Neuronal stem cell (in vitro differentiated cells): ENCODE measurements at regions not wholly inside any gene's neighbourhood (a gene's known extent, or its start where the extent isn't known, plus 50 kb on each side); places are given as distances from the start of the nearest gene placed in this dataset.

Experiments used
- DNase-seq: peaks from one replicate; pipeline ENCODE4 v3.0.0-alpha.2; 2013; ENCODE audit warnings: low spot score
- H2AFZ ChIP-seq: one replicate; pipeline ENCODE4 v1.6.1; 2013; ENCODE audit warnings: mild to moderate bottlenecking, low read length, inconsistent platforms
- H2AK5ac ChIP-seq: 2 replicates; pipeline ENCODE4 v1.6.1; 2013; ENCODE audit warnings: low read depth, mild to moderate bottlenecking, inconsistent platforms, low read length, moderate library complexity, mixed read lengths
- H2BK120ac ChIP-seq: 2 replicates; pipeline ENCODE4 v1.6.1; 2013; ENCODE audit warnings: low read depth, mild to moderate bottlenecking, inconsistent platforms, low read length, moderate library complexity, mixed read lengths
- H2BK12ac ChIP-seq: one replicate; pipeline ENCODE4 v1.6.1; 2013; ENCODE audit warnings: low read length, inconsistent platforms
- H2BK15ac ChIP-seq: 2 replicates; pipeline ENCODE4 v1.6.1; 2013; ENCODE audit warnings: mild to moderate bottlenecking, low read length, inconsistent platforms, mixed read lengths
- H2BK5ac ChIP-seq: one replicate; pipeline ENCODE4 v1.6.1; 2013; ENCODE audit warnings: inconsistent platforms, mild to moderate bottlenecking, low read length, moderate library complexity
- H3K14ac ChIP-seq: one replicate; pipeline ENCODE4 v1.6.1; 2013; ENCODE audit warnings: low read length, inconsistent platforms
- H3K18ac ChIP-seq: 2 replicates; pipeline ENCODE4 v1.6.1; 2013; ENCODE audit warnings: low read length, inconsistent platforms
- H3K23ac ChIP-seq: 2 replicates; pipeline ENCODE4 v1.6.1; 2013; ENCODE audit warnings: low read depth, mild to moderate bottlenecking, mixed read lengths, low read length, inconsistent platforms; ENCODE audit not compliant: poor library complexity
- H3K27ac ChIP-seq: replicated peaks from 3 replicates; pipeline ENCODE4 v1.5.1; 2013; ENCODE audit warnings: low read length, inconsistent platforms
- H3K27me3 ChIP-seq, 3 experiments: 2 replicates each; pipeline ENCODE4 v1.6.1; 2013; ENCODE audit warnings: low read length in 3 of 3, mild to moderate bottlenecking in 2 of 3, inconsistent platforms in 1 of 3, low read depth in 1 of 3, mixed read lengths in 1 of 3, moderate library complexity in 1 of 3; ENCODE audit not compliant: control insufficient read depth in 3 of 3, insufficient read depth in 3 of 3
- H3K36me3 ChIP-seq, 2 donors: replicated peaks in 1 of 2; 2 replicates each; pipeline ENCODE4 v1.6.1; 2013; ENCODE audit warnings: low read length in 2 of 2; ENCODE audit not compliant: control insufficient read depth in 2 of 2, insufficient read depth in 2 of 2
- H3K4ac ChIP-seq: 2 replicates; pipeline ENCODE4 v1.6.1; 2013; ENCODE audit warnings: inconsistent platforms, mild to moderate bottlenecking, low read length, moderate library complexity
- H3K4me1 ChIP-seq, 2 donors: 1 replicate in 1 of 2; 2 replicates in 1 of 2; pipeline ENCODE4 v1.6.1; 2013; ENCODE audit warnings: low read length in 2 of 2, low read depth in 1 of 2; ENCODE audit not compliant: control insufficient read depth in 2 of 2, insufficient read depth in 1 of 2
- H3K4me2 ChIP-seq: one replicate; pipeline ENCODE4 v1.6.1; 2013; ENCODE audit warnings: mild to moderate bottlenecking, low read length, inconsistent platforms; ENCODE audit not compliant: insufficient read depth, poor library complexity, severe bottlenecking
- H3K4me3 ChIP-seq, 2 donors: 2 replicates each; pipeline ENCODE4 v1.5.1; 2013; ENCODE audit warnings: low read length in 2 of 2, mild to moderate bottlenecking in 2 of 2, inconsistent platforms in 1 of 2, moderate library complexity in 1 of 2
- H3K79me1 ChIP-seq: one replicate; pipeline ENCODE4 v1.6.1; 2013; ENCODE audit warnings: low read depth, mild to moderate bottlenecking, inconsistent platforms, low read length, moderate library complexity
- H3K9ac ChIP-seq: one replicate; pipeline ENCODE4 v1.6.1; 2013; ENCODE audit warnings: mild to moderate bottlenecking, low read depth, low read length, inconsistent platforms; ENCODE audit not compliant: poor library complexity
- H3K9me3 ChIP-seq, 2 donors: replicated peaks in 1 of 2; 2 replicates each; pipeline versions ENCODE3 to v1.6.1; 2013; ENCODE audit warnings: low read length in 2 of 2, mild to moderate bottlenecking in 2 of 2, inconsistent platforms in 1 of 2, low read depth in 1 of 2, mixed read lengths in 1 of 2, moderate library complexity in 1 of 2; ENCODE audit not compliant: control insufficient read depth in 2 of 2, insufficient read depth in 1 of 2
- H4K8ac ChIP-seq: one replicate; pipeline ENCODE4 v1.6.1; 2013; ENCODE audit warnings: low read depth, mild to moderate bottlenecking, inconsistent platforms, low read length, moderate library complexity
- H4K91ac ChIP-seq: one replicate; pipeline ENCODE4 v1.6.1; 2013; ENCODE audit warnings: low read length, low read depth, mild to moderate bottlenecking, inconsistent platforms; ENCODE audit not compliant: poor library complexity
- WGBS, 2 donors: extraction: QIAGEN DNeasy Blood & Tissue Kit; methylation state at CpG; one replicate each; pipeline ENCODE4 v1.1.7; 2013; ENCODE audit warnings: missing lambda C conversion rate in 2 of 2, mixed read lengths in 1 of 2; ENCODE audit not compliant: insufficient read length in 2 of 2, insufficient replicate concordance in 1 of 2; ENCODE audit errors: extremely low coverage in 2 of 2; 5-methylcytosine and 5-hydroxymethylcytosine counted together

GRCh38 chr4:159428975-159429692 is 326.3 kb downstream of the RAPGEF2 start:
- H3K4me3 ChIP-seq = no peak overlapping the region
- DNase-seq = no peak
- H2AK5ac ChIP-seq = no peak overlapping the region
- no peak overlapping the region for H3K23ac ChIP-seq
- H3K27ac ChIP-seq = no peak overlapping the region
- peaks cover 0 to 2% of the 10 kb centered on the region in 2 donors for H3K4me1 ChIP-seq
- no peak overlapping the region for H2BK15ac ChIP-seq
- H2AFZ ChIP-seq = peak overlapping the region; percentile 53
- no peaks in the 10 kb centered on the region for H3K36me3 ChIP-seq
- no CpG with 5 or more reads among the region's 6 CpGs for WGBS, 2 donors
- H2BK120ac ChIP-seq = no peak overlapping the region
- no peaks in the 10 kb centered on the region for H3K79me1 ChIP-seq
- H3K9me3 ChIP-seq = no peaks in the 10 kb centered on the region
- H4K8ac ChIP-seq = no peak overlapping the region
- no peak overlapping the region for H2BK12ac ChIP-seq
- no peaks in the 10 kb centered on the region for H3K27me3 ChIP-seq
- H3K14ac ChIP-seq = no peak overlapping the region
- H3K9ac ChIP-seq = no peak overlapping the region
- H3K4ac ChIP-seq = no peak overlapping the region
- no peak overlapping the region for H3K4me2 ChIP-seq
- H2BK5ac ChIP-seq = no peak overlapping the region
- no peak overlapping the region for H4K91ac ChIP-seq
- H3K18ac ChIP-seq = no peak overlapping the region

DNA sequence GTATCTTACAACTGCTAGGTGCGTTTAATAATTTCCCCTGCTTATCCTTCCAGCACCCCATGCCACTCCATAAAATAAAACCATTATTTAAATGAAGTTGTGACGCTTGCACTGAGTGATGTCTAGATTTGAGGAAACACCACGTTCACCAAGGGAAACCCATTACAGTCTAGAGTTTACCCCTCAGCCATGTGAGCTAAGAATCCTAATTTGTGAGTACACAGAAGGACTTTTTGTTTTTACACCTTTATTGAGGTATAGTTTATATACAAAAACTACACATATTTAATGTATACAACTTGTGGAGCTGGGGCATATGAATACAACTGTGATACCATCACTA is 326.8 kb downstream of the RAPGEF2 start:
- no peak overlapping the region for H3K4ac ChIP-seq
- no peak overlapping the region for H3K4me2 ChIP-seq
- no peak overlapping the region for H3K9ac ChIP-seq
- no CpG with 5 or more reads among the region's 3 CpGs for WGBS, 2 donors
- no peak overlapping the region for H3K4me3 ChIP-seq
- no peak overlapping the region for H3K14ac ChIP-seq
- H3K23ac ChIP-seq = no peak overlapping the region
- no peak overlapping the region for H2BK5ac ChIP-seq
- H3K9me3 ChIP-seq = no peaks in the 10 kb centered on the region
- no peak overlapping the region for H3K27ac ChIP-seq
- peaks cover 0 to 2% of the 10 kb centered on the region in 2 donors for H3K4me1 ChIP-seq
- H3K36me3 ChIP-seq = no peaks in the 10 kb centered on the region
- no peak for DNase-seq
- no peaks in the 10 kb centered on the region for H3K27me3 ChIP-seq
- H2AFZ ChIP-seq = no peak overlapping the region
- no peaks in the 10 kb centered on the region for H3K79me1 ChIP-seq
- no peak overlapping the region for H4K91ac ChIP-seq
- no peak overlapping the region for H2AK5ac ChIP-seq
- no peak overlapping the region for H2BK12ac ChIP-seq
- H2BK15ac ChIP-seq = no peak overlapping the region
- H4K8ac ChIP-seq = no peak overlapping the region
- H2BK120ac ChIP-seq = no peak overlapping the region
- H3K18ac ChIP-seq = no peak overlapping the region

DNA sequence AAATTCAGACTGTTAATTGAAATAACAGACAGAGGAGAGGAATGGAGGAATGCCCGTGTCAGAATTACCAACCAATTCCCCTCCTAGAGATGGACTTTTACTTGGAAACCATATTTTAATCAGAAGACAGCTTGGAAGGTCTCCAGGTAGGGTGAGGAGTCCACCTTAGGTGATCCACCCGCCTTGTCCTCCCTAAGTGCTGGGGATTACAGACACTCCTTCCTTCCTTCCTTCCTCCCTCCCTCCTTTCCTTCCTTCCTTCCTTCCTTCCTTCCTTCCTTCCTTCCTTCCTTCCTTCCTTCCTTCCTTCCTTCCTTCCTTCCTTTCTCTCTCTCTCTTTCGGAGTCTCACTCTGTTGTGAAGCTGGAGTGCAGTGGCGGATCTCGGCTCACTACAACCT is 328.0 kb downstream of the RAPGEF2 start:
- Histone ChIP-seq H3K4ac (no peak overlapping the region), H3K27ac (no peak overlapping the region)

DNA sequence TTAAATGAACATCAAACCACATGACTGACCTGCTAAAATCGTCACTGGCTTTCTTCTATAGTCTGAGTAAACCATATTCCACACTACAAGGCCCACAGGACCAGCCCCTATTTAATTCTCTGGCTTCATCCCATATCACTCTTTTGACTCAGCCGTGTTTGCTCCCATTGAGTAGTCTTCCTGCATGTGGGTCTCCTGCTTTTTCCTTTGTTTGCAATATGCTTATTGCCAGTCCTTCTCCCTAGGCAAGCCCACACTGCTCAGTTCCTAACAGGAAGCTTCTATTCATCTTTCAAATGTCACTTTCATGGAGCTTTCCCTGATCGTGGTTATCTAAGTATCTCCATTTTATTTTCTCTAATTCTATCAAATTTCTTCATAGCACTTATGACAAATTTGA is 329.6 kb downstream of the RAPGEF2 start:
- no CpG with 5 or more reads among the region's 3 CpGs for WGBS, 2 donors
- H3K4me2 ChIP-seq = no peak overlapping the region
- no peak overlapping the region for H2BK5ac ChIP-seq
- H3K36me3 ChIP-seq = no peaks in the 10 kb centered on the region
- H3K4me3 ChIP-seq = no peak overlapping the region
- H2AK5ac ChIP-seq = no peak overlapping the region
- DNase-seq = no peak
- H3K4ac ChIP-seq = no peak overlapping the region
- no peak overlapping the region for H4K91ac ChIP-seq
- peaks cover 0 to 2% of the 10 kb centered on the region in 2 donors for H3K4me1 ChIP-seq
- peak overlapping the region; percentile 71 for H2AFZ ChIP-seq
- H4K8ac ChIP-seq = no peak overlapping the region
- H3K14ac ChIP-seq = no peak overlapping the region
- no peak overlapping the region for H2BK15ac ChIP-seq
- H2BK12ac ChIP-seq = no peak overlapping the region
- H3K9me3 ChIP-seq = no peaks in the 10 kb centered on the region
- H3K27me3 ChIP-seq = no peaks in the 10 kb centered on the region
- no peak overlapping the region for H3K9ac ChIP-seq
- no peak overlapping the region for H2BK120ac ChIP-seq
- H3K18ac ChIP-seq = no peak overlapping the region
- H3K79me1 ChIP-seq = no peaks in the 10 kb centered on the region
- no peak overlapping the region for H3K27ac ChIP-seq
- no peak overlapping the region for H3K23ac ChIP-seq

More for the DNA sequence above, 328.0 kb downstream of the RAPGEF2 start:
- Histone ChIP-seq H3K4me3 (no peak overlapping the region), H3K36me3 (no peaks in the 10 kb centered on the region), H3K4me2 (no peak overlapping the region), H4K91ac (no peak overlapping the region), H4K8ac (no peak overlapping the region), H3K27me3 (no peaks in the 10 kb centered on the region), H2BK12ac (no peak overlapping the region), H3K14ac (no peak overlapping the region), H3K79me1 (no peaks in the 10 kb centered on the region), H3K23ac (no peak overlapping the region), H2BK15ac (no peak overlapping the region), H2AK5ac (no peak overlapping the region), H3K18ac (no peak overlapping the region), H2BK5ac (no peak overlapping the region), H2BK120ac (no peak overlapping the region), H2AFZ (no peak overlapping the region), H3K4me1 (peaks cover 0 to 2% of the 10 kb centered on the region in 2 donors), H3K9ac (no peak overlapping the region), H3K9me3 (no peaks in the 10 kb centered on the region)
- no peak for DNase-seq
- no CpG with 5 or more reads among the region's 5 CpGs for WGBS, 2 donors
